ENCODE measurements at regions not wholly inside any gene's neighbourhood (a gene's known extent, or its start where the extent isn't known, plus 50 kb on each side); places are given as distances from the start of the nearest gene placed in this dataset.

DNA sequence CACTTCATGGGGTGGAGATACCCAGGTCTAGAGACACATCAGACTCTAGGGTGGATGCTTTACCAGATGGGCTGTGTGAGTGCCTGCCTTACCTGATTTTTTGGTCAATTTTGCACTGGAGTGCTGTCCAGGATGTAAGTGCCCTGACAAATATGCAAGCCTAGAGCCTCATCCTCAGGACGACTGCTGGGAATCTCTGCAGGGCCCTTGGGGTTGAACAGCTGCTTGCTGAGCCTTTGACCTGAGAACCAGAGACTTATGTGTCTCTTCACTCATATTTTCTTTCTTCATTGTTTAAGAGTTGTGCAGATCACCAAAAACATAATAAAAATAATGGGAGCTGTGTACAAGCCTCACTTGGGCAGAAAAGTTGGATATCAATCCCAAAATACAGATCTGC is 551.5 kb upstream of the ATP2B1 start:
- ATAC-seq (ENCODE audit: poor library complexity) (no peak), DNase-seq (no peak)
- intact Hi-C loops (cut with DNase I), result no loop called here

DNA sequence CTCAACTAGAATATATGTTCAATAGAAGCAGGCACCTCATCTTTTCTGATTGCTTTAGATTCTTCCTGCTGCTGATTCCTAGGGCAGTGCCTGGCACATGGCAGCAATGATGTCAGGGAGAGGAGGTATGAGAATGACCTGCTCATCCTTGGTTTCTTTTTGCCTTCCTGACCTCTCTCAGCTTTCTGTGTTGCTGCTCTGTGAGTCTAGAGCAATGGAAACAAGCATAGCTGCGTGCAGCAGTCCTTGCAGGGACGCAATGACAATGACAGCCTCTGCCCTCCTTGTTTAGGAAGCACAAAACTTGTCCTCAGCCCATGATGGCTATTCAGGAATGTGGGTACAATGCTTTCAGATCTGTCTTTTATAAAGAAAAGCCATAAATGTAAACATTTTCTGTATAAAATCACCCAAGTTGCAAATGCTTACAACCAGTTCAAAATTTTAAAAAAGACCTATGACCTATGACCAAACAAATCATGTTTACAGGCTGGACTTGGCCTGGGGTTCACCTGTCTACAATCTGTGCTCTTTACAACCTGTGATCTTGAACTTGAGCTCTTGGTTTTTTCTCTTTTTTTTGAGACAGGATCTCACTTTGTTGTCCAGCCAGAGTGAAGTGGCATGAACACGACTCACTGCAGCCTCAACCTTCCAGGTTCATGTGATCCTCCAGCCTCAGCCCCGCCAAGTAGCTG is 549.4 kb upstream of the ATP2B1 start:
- intact Hi-C loops (cut with DNase I), result no loop called here
- ATAC-seq (ENCODE audit: poor library complexity) (no peak), DNase-seq (no peak)

DNA sequence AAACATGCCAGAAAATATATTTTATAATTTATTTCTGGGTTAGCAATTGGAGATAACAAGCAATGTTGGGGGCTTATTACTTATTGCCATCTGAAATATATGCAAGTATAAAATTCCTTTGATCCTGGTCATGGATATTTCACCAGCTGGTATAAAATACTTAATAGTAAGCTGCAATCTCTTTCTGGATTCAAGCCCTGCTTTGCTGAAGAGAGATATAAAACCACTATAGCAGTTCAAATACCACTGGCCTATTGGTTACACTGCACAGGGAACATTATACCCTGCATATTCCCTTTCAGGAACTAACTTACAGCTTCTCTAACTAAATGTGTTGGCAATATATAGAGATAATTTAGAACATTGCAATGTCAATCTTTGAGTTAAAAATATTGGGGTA is 546.2 kb upstream of the ATP2B1 start:
- intact Hi-C loops (cut with DNase I), result no loop called here
- ATAC-seq (ENCODE audit: poor library complexity) (no peak), DNase-seq (no peak)

DNA sequence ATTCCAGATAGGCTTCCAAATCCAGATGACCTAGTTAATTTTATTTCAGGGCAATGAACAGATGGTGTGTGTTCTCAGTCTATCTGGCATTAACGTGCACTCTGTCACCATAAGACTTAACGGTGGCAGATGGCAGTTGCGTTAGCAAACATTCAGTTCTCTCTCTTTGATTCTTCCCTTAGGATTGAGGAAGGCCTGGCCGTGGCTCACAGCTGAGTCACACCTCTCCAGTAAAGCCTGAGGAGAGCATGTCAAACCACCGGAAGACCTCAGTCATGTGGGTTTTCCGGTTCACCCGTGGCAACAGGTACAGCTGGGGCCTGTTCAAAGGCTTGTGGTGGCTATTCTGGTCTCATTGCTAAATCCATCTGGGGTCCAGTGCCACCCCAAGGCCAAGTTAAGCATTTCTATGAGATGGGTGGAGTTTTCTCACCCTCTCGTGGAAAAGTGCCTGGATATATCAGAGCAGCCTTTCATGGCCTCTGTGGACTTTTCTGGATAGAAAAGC is 545.1 kb upstream of the ATP2B1 start:
- ATAC-seq (ENCODE audit: poor library complexity), result peak; percentile 89
- intact Hi-C loops (cut with DNase I), result no loop called here
- DNase-seq, result peak; percentile 71

DNA sequence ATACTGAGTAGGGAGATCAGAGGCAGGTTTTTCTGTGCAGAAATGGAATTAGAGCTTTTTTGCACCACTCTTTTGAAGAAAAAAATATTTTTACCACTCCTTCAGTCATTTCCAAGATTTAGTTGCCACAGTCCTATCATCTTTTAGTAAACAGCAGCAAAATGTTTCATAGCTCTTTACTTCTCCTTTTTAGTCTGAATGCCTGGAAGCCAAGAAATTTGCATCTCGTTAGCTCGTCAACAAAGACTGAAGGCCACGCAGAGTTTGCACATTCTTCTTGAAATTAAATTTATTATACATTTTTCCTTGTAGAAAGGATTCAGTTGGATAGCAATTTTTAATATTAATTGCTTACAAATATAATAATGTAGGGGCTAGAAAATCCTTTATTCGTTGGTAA is 544.5 kb upstream of the ATP2B1 start:
- intact Hi-C loops (cut with DNase I), result no loop called here
- ATAC-seq (ENCODE audit: poor library complexity), result no peak
- DNase-seq, result no peak

DNA sequence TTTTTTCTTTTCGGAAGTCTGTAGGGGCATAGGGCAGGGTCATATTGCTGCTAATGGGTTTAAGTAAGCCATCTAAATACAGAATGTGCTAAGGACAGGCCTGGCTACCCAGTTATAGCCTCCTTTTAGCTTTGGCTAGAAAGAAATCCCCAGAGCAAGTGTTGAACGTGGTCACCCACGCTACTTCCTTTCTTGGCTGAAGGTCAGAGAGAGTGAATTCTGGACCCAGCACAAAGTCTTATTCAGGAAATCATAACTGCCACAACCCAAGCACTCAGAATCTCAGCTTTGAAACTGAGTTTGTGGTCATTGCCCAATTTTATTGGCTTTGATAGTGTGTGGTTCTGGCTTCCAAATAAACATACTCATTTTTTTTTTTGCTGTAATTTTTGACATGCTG is 542.1 kb upstream of the ATP2B1 start:
- DNase-seq (no peak), ATAC-seq (ENCODE audit: poor library complexity) (peak; percentile 85)
- intact Hi-C loops (cut with DNase I), result no loop called here

DNA sequence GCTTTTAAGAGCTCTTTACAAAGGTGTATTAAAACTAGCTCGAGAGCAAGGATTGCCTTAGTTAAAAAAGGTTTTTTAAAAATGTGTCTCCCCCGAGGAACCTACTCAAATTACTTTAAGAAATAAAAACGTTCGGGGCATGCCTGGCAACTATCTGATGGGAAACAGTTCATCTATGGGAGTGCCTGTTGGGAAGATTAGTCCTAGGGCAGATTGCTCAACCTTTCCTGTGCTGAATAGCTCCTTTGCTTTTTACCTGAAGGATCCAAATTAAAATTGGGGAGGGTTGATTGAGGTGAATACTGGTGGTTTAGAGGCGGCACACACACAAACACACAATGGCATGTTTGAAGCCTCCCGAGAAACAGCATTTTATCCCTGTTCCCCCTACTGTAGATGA is 541.4 kb upstream of the ATP2B1 start:
- DNase-seq (no peak), ATAC-seq (ENCODE audit: poor library complexity) (no peak)
- intact Hi-C loops (cut with DNase I), result no loop called here

DNA sequence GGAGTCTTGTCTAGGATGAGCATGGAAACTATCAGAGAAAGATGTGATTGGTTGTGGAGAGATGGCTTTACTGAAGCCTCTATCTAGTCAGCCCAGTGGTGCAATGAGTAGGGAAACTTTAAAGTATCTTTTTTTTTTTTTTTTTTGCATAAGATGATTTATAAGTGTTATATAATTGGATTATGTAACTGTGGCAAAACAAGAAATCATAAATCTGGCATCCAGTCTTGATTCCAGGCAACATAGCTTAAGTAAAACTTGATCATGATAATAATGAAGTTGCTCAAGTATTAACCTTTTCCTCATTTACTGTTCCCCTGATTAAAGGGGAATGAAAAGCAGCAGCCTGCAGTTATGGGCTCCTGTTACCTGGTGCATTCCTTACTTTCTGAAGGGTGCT is 538.0 kb upstream of the ATP2B1 start:
- ATAC-seq (ENCODE audit: poor library complexity) (no peak), DNase-seq (no peak)
- intact Hi-C loops (cut with DNase I), result no loop called here

DNA sequence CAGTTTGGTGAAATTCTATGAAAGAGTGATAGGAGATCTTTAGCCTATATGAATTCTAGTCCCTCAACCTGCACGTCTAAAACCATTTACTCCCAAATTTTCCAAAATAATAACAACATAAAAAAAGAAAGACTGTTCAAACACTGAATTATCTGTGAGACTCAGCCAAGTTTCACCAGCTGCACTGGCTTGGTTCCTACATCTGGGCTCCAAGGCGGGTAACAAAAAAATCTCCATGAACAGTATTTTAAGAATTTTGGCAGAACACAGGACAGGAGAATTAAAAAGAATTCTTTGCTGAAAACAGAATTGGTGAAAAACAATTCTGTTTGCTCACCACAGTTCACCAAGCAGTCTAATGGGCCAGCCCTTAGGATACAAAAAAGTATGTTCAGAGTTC is 536.8 kb upstream of the ATP2B1 start:
- DNase-seq, result no peak
- ATAC-seq (ENCODE audit: poor library complexity), result no peak
- intact Hi-C loops (cut with DNase I), result no loop called here

DNA sequence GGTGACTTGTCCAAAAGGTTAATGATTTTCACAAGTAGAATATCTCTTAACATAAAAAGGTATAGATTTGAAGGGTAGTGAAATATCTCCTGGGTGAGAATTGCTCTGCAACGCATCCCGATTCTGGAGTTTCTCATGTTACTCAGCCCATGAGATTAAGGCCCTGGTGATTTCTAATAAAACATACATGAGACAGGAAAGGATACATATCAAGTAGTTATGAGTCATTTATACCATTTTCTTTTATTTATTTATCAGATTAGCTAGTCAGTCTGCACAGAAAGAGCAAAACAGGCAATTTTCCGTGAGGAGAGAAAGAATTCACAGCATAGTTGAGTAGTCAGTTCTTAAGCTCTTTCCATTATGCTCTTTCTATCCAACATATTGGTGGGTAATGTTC is 535.6 kb upstream of the ATP2B1 start:
- intact Hi-C loops (cut with DNase I), result no loop called here
- DNase-seq (no peak), ATAC-seq (ENCODE audit: poor library complexity) (no peak)

DNA sequence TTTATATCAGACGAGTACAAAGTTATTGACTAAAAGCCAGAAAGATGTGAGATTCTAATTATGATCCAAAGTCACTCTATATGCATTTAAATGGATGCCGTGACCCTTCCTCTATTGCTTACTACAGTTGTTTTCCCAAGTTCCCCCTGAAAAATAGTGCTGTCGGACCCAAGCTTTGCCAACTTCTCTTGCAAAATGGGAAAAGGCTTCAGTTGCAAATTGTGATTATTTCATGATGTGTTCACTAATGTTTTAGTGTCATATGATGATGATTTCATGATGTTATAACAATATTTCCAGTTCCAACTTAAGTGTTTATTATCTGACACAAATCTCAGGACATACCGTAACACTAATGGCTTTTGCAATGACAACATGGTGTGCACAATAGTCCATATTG is 534.6 kb upstream of the ATP2B1 start:
- intact Hi-C loops (cut with DNase I), result no loop called here
- DNase-seq, result no peak
- ATAC-seq (ENCODE audit: poor library complexity), result no peak

DNA sequence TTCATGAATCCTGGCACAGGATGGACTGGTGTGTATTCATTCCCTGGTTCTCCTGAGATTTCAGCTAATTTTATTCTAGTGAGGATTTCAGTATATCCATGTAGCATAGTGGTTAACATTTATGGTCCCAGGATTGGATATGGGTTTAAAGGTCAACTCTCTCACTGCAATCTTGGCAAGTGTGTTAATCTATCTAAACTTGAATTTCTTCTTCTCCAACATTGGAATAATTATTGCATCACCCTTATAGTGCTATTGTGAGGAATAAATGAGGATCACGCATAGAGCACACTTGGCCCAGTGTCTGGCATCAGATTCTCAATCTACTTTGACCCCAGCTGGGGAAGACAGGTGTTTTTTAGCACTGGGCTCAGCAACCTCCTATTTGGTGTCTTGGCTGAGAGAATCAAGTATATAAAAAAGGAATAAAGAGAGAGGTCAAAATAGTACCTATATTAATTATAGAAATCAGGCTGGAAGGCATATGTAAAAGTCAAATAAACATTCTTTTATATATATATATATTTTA is 531.2 kb upstream of the ATP2B1 start:
- no peak for ATAC-seq (ENCODE audit: poor library complexity)
- DNase-seq, result no peak
- intact Hi-C loops (cut with DNase I), result no loop called here

DNA sequence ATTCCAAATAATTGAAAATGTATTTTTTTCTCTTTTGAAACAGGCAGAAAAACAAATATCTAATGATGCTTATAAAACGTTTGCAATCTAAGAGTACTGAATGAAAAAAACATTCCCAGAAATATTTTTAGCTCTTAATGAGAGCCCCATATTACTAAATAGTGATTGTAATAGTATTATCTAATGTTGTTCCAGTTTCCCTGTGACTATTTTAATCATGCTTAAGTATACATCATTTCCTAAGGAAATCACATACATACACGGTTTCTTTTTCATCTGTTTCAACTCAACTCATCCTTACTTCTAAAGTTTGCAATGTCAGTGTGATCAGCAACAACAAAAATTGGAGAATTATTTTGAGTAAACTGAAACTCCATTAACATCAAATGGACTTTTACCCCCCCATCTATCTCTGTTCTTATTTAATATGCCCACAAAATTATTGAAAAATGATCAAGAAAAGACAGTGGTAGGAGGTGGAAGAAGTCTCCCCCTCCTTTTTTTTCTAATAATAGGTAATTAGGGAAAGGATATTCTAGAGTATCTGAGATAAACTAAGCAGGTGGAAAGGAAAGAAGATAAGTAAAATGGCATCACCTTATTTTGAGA is 530.1 kb upstream of the ATP2B1 start:
- ATAC-seq (ENCODE audit: poor library complexity), result no peak
- no peak for DNase-seq
- intact Hi-C loops (cut with DNase I), result no loop called here

DNA sequence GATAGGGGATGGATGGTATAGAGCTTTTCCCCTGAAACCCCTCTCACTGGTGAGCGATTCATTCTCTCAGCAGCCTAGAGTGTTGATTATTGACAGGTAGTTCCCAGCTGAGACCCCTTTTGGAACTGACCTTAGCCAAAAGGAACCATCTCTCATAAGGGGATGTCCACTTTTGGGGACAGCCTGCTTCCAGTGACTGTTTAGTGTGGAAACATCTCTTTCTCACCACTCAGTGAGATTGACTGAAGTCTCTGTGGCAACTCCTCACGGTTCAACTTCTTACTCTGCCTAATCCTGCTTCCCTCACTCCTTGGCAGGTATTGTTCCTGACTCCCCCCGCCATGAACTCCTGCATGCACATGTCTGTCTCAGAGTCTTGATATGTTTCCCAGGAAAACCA is 529.2 kb upstream of the ATP2B1 start:
- ATAC-seq (ENCODE audit: poor library complexity) (no peak), DNase-seq (no peak)
- intact Hi-C loops (cut with DNase I), result no loop called here

DNA sequence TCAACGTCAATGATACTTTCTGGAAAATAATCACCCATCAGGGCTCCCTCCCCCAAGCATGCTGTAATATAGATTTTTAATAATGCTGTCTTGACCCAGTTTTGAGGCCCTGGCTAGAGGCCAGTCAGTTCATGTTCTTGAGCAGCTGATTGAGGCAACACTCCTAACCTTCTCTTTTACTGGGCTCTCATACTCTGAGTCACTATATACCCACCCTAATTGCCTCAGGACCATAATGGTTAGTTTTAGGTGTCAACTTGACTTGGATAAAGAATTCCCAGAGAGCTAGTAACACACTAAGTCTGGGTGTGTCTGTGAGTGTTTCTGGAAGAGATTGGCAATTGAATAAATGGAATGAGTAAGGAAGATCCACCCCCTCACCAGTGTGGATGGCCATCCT is 527.0 kb upstream of the ATP2B1 start:
- no peak for ATAC-seq (ENCODE audit: poor library complexity)
- intact Hi-C loops (cut with DNase I), result no loop called here
- no peak for DNase-seq

DNA sequence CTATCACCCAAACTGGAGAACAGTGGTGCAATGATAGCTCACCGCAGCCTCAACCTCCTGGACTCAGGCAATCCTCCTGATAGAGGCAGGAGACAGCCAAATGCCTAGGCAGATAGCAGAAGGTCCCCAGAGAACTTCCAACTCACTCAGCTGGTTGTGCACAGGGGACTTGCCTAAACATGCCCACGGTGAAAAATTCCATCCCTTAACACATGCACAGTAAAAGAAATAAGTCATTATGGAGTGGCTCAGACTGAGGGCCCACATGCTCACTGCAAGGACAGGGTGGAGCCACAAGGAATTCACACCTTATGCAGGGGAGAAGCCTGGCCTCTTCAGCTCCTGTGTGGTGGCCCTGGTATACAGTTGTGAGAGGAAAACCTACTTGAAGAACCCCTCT is 525.8 kb upstream of the ATP2B1 start:
- no peak for DNase-seq
- intact Hi-C loops (cut with DNase I), result no loop called here
- ATAC-seq (ENCODE audit: poor library complexity), result no peak

DNA sequence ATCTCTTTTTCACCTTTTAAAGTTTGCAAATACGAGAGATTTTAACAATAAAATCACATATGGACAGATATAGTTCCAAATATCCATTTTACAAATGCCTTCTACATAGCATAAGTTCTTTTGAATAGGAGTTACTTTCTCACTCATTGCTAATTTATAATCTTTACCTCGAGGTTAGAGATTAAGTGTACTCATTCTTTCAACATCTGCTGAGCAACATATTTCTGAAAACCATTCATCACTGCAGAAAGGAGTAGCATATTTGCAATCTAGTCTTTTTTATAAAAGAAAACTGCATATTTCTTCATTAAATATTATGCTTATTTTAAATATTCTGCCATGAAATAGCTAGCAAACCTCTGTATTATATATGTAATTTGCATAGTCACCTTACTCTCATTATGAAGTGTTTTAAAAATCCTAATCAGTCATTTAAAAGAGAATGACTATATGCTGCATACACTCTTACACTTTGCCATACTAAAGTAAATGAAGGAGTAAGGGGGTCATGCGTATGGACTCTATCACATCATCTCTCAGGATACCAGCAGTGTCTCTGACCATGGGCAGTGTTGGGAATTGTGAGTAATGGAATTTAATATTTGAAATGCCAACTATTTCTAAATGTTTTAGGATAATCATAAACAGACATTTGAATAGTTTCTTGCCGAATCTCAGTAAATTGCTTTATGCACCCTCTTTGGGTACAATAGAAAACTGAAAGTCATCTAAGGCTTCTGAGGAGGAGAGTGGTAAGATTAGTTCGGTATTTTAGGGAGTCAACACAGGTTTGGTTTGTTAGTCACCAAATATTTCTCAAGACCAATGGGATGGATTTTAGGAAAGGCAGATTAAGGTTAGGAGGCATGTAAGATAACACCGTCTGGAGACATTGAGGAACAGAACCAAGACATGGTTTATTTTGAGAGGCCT is 524.8 kb upstream of the ATP2B1 start:
- intact Hi-C loops (cut with DNase I), result no loop called here
- DNase-seq, result no peak
- no peak for ATAC-seq (ENCODE audit: poor library complexity)

DNA sequence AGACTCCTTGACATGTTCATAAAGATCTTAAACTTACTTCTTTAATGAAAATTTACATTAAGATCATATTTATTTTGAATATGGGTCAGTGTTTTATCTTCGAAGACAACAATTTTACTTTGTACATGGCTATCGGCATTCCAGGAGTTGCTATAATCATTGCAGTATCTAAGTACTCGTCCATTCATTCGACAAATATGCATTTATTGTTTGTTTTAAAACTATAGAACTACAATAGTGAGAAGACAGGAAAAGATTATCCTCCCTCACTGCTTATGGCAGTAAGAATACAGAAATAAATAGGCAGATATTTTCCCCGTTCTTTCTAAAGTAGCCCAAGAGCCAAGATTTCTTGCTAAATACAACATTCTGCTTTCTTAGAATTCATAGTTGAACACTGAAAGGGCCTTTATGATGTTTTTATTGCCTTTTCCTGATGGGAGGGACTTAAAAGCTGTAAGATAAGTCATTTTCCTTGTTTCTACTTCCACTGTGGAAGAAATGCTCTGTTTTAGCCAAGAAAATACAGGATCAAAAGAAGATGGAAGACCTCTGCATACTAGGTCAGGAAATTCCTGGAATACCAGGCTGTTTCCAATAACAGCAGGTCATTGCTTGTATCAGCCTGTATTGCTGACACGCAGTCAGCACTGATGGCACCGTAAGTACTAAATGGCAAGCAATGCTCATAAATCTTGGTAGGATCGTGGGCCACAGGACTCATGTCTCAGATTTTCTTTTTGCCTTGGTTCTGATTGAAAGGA is 521.0 kb upstream of the ATP2B1 start:
- DNase-seq (no peak), ATAC-seq (ENCODE audit: poor library complexity) (no peak)
- intact Hi-C loops (cut with DNase I), result no loop called here

DNA sequence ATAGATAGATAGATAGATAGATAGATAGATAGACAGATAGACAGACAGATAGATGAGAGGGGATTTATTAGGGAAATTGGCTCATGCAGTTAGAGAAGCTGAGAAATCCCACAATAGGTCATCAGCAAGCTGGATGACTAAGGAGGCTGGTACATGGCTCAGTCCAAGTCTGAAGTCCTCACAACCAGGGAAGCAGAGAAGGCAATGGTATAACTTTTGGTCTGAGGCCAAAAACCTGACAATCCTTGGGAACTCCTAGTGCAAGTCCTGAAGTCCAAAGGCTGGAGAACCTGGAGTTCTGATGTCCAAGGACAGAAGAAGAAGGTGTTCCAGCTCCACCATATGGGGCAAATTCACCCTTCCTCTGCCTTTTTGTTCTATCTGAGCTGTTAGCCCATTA is 517.6 kb upstream of the ATP2B1 start:
- no peak for DNase-seq
- intact Hi-C loops (cut with DNase I), result no loop called here
- no peak for ATAC-seq (ENCODE audit: poor library complexity)

All from Right ventricle myocardium superior (tissue), 1 donor.